Esophagus muscularis mucosa (tissue), 4 donors: ENCODE measurements at regions not wholly inside any gene's neighbourhood (a gene's known extent, or its start where the extent isn't known, plus 50 kb on each side); places are given as distances from the start of the nearest gene placed in this dataset.

Experiments
- CTCF ChIP-seq, 3 experiments: fragments of 200-600 bp in 2 of 3; fragments of 450-650 bp in 1 of 3; sonication (generic) in 2 of 3; IDR thresholded peaks; one replicate each; pipeline ENCODE4 v1.5.1; 2017 to 2019; ENCODE audit warnings: antibody characterized with exemption in 3 of 3, mild to moderate bottlenecking in 2 of 3, moderate library complexity in 1 of 3
- EP300 ChIP-seq: sonication (generic); formaldehyde crosslinking; IDR thresholded peaks from one replicate; pipeline ENCODE4 v1.6.1; 2017; ENCODE audit warnings: antibody characterized with exemption
- POLR2A ChIP-seq: fragments of 450-650 bp; IDR thresholded peaks from one replicate; pipeline ENCODE4 v1.6.1; 2017; ENCODE audit warnings: antibody characterized with exemption, moderate library complexity, mild to moderate bottlenecking, low read depth
- POLR2AphosphoS5 ChIP-seq, 2 donors: sonication (generic); formaldehyde crosslinking; IDR thresholded peaks; one replicate each; pipeline ENCODE4 v1.6.1; 2017; ENCODE audit warnings: antibody characterized with exemption in 2 of 2

- no peak for TF ChIP-seq CTCF (IDR thresholded peaks at IDR 0.05)
- no peak for TF ChIP-seq EP300
- TF ChIP-seq POLR2A: no peak
- TF ChIP-seq POLR2AphosphoS5 (IDR thresholded peaks at IDR 0.05): no peak
Observed at GRCh38 chr10:88209231-88209630, 345.8 kb downstream of the PTEN start.
